T-helper 17 cell (primary cell): ENCODE measurements at regions not wholly inside any gene's neighbourhood (a gene's known extent, or its start where the extent isn't known, plus 50 kb on each side); places are given as distances from the start of the nearest gene placed in this dataset.

Experiments
- ATAC-seq: fragments of 150-1000 bp; cut with Tn5 transposase; 2 replicates; pipeline ENCODE4 v1.10.0; 2021; ENCODE audit warnings: mild to moderate bottlenecking, moderate library complexity
- DNase-seq, 3 donors: peaks; one replicate each; pipeline versions ENCODE4 v3.0.0 to v3.0.0-alpha.2; 2020 to 2021
- H3K9me3 ChIP-seq: one replicate; pipeline ENCODE4 v1.7.0; 2013; ENCODE audit warnings: low read length, mild to moderate bottlenecking; ENCODE audit not compliant: control insufficient read depth, poor library complexity, severe bottlenecking
- H3K27ac Mint-ChIP-seq: one replicate; pipeline ENCODE4 v1.8.0; 2022; ENCODE audit warnings: mild to moderate bottlenecking, moderate library complexity, mixed read lengths
- H3K27me3 Mint-ChIP-seq: one replicate; pipeline ENCODE4 v1.8.0; 2022; ENCODE audit warnings: mixed read lengths
- H3K36me3 Mint-ChIP-seq: one replicate; pipeline ENCODE4 v1.8.0; 2022; ENCODE audit warnings: low read depth, mixed read lengths
- H3K4me1 Mint-ChIP-seq: one replicate; pipeline ENCODE4 v1.8.0; 2022; ENCODE audit warnings: mild to moderate bottlenecking, mixed read lengths
- H3K4me3 Mint-ChIP-seq: one replicate; pipeline ENCODE4 v1.8.0; 2022; ENCODE audit warnings: mild to moderate bottlenecking, moderate library complexity, mixed read lengths

DNA sequence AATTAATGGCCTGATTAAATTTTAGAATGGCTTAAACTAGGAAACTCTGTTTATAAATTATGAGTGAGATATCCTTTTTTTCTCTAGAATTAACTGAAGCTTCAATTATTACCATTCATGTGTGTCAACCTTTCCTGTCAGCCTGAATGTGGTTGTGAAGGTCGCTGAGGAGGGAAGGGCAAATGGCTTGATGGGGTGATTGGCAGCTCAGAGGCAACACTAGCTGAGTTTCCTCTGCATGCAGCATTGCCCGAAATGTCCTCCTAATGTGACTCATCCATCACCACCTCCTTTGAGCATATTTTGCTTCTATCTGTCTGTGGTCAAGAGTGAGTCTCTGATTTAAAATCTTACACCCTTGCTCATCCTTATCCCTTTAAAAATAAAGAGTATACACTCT is 281.9 kb downstream of the TENT4A start:
- no peak for ATAC-seq
- no peaks in the 10 kb centered on the region for H3K36me3 Mint-ChIP-seq
- H3K27me3 Mint-ChIP-seq: peaks cover 14% of the 10 kb centered on the region
- no peak for DNase-seq
- no peak overlapping the region for H3K4me3 Mint-ChIP-seq
- H3K27ac Mint-ChIP-seq: no peak overlapping the region
- no peaks in the 10 kb centered on the region for H3K9me3 ChIP-seq
- H3K4me1 Mint-ChIP-seq: no peaks in the 10 kb centered on the region

DNA sequence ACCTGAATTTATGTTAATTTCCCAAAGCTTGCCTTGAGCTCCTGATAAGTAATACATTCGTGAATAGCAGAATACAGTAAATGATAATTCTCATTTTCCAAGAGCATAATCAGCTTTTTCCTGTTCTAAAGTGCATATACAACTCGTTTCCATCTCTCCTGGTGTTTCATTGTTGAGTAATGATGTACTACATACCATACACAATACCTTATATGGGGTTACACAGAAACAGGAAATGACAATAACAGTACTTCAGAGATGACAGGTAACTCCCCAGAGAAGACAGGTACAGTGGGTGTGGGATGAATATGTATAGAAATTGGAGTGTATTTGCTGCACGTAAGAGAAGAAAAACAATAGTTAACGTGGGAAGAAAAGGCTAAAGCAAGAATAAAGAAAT is 287.1 kb downstream of the TENT4A start:
- no peak for ATAC-seq
- Mint-ChIP-seq H3K27ac (no peak overlapping the region), H3K4me1 (no peaks in the 10 kb centered on the region), H3K36me3 (no peaks in the 10 kb centered on the region), H3K27me3 (no peaks in the 10 kb centered on the region), H3K4me3 (no peak overlapping the region)
- no peak for DNase-seq
- H3K9me3 ChIP-seq: no peaks in the 10 kb centered on the region

DNA sequence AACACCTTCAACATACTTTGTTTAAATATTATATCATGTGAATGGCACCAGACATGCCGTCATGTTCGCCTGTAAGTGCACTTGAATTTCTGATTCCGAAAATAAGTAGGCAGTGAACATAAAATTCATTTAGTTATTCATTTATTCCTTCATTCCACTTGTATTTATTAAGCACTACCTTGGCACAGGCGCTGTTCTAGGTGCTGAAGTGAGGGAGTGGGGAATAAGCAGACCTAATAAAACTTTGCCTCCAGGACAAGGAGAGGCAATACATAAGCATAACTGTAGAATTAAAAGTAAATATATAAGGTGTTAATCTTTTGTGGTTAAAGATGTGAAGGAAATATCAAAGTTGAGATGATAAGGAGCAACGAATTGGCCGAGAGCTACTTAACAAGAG is 297.4 kb downstream of the TENT4A start:
- Mint-ChIP-seq H3K4me3 (no peak overlapping the region), H3K27ac (no peak overlapping the region), H3K36me3 (no peaks in the 10 kb centered on the region), H3K4me1 (no peaks in the 10 kb centered on the region), H3K27me3 (no peaks in the 10 kb centered on the region)
- DNase-seq: no peak
- H3K9me3 ChIP-seq: no peaks in the 10 kb centered on the region
- no peak for ATAC-seq

DNA sequence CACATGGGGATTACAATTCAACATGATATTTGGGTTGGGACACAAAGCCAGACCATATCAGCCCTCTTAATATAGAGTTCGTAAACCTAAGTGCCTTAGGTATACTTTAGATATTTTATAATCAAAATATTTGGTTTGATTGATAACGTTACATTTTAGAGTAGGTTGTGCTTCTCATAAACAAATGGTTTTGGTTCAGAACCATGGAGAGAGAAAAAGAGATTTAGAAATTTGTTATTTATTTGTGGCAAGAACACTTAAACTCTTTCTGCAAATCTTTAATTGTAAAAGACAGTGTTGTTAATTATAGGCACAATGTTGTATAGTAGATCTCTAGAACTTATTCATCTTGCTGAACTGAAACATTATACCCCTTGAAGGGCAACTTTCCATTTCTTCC is 298.8 kb downstream of the TENT4A start:
- Mint-ChIP-seq H3K36me3 (no peaks in the 10 kb centered on the region), H3K4me1 (no peaks in the 10 kb centered on the region), H3K27ac (no peak overlapping the region), H3K4me3 (no peak overlapping the region), H3K27me3 (no peaks in the 10 kb centered on the region)
- H3K9me3 ChIP-seq: no peaks in the 10 kb centered on the region
- DNase-seq (no peak), ATAC-seq (no peak)

DNA sequence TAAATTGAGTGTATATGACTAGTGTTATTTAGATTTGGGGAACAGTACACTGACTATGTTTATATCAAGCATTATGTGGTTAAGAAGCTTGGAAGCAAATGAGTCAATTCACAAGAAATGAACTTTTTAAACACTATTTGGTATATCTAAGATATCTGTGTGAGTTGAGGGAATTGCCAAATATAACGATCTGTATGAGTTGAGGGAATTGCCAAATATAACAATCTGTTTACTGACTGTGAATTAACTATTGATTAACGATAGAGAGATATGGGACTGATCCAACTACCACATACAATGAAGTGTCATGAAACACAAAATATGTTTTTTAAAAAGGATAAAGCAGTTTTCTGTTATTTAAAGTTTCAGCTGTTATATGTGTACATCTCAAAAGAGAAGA is 301.4 kb downstream of the TENT4A start:
- no peak for ATAC-seq
- no peaks in the 10 kb centered on the region for H3K9me3 ChIP-seq
- H3K36me3 Mint-ChIP-seq: no peaks in the 10 kb centered on the region
- no peak for DNase-seq
- no peaks in the 10 kb centered on the region for H3K4me1 Mint-ChIP-seq
- no peaks in the 10 kb centered on the region for H3K27me3 Mint-ChIP-seq
- no peak overlapping the region for H3K27ac Mint-ChIP-seq
- no peak overlapping the region for H3K4me3 Mint-ChIP-seq

DNA sequence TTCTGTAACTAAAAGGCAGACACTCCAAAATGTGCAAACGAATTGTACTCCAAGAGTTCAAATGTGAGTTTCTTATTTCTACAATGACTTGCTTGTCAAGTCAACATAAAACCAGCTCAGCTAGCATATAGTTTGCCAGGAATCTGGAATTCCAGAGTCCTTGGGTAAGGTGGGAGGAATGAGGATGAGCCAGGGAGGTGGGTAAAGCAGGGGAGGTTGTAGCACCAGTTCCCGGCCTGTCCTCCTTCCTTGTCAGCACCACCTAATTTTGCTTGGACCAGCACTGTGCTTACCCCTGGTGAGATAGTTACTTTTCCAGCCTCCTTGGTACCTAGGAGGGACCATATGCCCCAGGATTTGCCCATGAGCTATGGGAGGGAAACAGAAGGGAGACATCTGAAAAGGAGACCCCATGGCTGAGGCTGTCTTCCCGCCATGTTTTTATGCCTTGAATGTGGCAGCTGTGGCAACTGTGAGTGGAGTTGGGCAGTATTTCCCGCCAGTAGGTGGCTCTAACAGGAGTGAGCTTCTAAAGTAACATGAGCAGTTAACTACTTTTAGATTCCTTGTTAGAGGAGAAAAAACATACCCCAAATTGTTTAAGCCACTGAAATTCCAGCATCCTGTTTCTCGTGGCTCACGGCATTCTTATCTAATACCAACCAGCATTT is 302.5 kb downstream of the TENT4A start:
- ATAC-seq: no peak
- no peak overlapping the region for H3K4me3 Mint-ChIP-seq
- H3K27ac Mint-ChIP-seq: no peak overlapping the region
- no peak for DNase-seq
- no peaks in the 10 kb centered on the region for H3K9me3 ChIP-seq
- no peaks in the 10 kb centered on the region for H3K36me3 Mint-ChIP-seq
- no peaks in the 10 kb centered on the region for H3K27me3 Mint-ChIP-seq
- no peaks in the 10 kb centered on the region for H3K4me1 Mint-ChIP-seq

DNA sequence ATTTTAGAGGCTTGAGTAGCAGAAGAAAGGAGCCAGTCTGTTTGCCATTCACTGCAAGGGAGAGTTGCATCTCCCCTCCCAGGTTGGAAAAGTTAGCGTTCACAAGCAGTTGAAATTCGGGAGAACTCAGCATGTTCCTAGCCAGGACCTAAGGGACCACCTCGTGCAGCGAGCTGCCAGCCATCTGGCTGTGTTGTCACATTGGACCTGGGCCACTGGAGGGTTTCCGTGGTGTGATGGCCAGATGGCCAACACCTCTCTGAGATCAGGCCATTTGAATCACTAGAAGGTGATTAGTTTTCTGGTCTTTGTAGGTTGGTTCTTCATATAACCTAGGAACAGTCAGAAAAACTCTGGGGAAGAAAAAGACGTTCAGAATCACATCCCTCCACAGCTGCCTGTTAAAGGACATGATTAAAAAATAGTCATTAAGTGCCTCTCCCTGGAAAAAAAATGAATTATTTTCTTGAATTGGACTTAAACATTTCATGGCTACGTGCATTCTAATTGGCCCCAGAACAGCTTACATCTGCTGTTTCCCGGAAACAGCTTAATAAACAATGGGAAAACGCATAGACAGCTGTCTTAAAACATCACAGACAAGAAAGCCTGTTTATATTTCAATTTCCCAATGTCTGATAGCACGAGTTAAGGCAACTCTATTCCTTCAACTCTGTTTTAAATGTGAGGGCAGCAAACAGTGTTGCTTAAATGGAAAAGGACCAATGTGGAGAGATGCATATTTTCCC is 303.9 kb downstream of the TENT4A start:
- no peak overlapping the region for H3K27ac Mint-ChIP-seq
- no peaks in the 10 kb centered on the region for H3K4me1 Mint-ChIP-seq
- no peaks in the 10 kb centered on the region for H3K9me3 ChIP-seq
- H3K27me3 Mint-ChIP-seq: no peaks in the 10 kb centered on the region
- no peaks in the 10 kb centered on the region for H3K36me3 Mint-ChIP-seq
- DNase-seq (no peak), ATAC-seq (no peak)
- H3K4me3 Mint-ChIP-seq: no peak overlapping the region

DNA sequence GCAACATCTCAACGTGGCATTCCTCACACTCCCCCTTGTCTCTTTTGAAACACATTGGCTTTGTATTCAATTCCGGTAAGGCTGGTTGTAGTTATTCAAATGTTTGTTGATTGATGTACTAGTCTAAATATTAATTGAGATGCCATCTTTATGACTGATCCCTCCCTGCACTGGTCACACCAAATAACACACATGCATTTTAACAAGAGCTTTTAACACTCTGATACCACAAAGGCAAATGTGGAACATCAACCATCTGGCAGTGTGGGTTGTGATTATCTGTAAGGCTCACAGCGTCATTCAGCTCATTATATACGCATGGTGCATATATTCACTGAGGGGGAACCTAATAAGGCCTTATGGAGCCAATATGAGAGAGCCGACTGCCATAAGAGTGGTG is 305.0 kb downstream of the TENT4A start:
- H3K27ac Mint-ChIP-seq: no peak overlapping the region
- DNase-seq: no peak

DNA sequence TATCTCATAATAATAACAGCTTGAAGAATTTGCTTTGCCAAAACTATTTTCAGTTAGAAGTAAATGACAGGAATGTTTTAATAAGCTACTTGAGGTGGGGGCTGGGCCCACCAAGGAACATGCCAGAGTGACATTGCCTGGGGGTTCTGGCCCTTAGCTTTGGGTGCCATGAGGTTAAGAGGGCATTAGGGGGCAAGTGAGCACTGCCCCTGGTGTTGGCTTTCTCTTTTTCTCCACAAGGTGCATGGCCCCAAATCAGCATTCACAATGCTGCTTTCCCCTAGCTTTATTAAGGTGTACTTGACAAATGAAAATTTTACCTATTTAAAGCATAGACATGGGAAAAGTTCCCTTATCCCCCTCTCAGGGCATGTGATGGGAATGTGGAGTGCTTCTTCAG is 305.4 kb downstream of the TENT4A start:
- Mint-ChIP-seq H3K4me3 (no peak overlapping the region), H3K4me1 (no peaks in the 10 kb centered on the region), H3K27ac (no peak overlapping the region), H3K27me3 (no peaks in the 10 kb centered on the region), H3K36me3 (no peaks in the 10 kb centered on the region)
- H3K9me3 ChIP-seq: no peaks in the 10 kb centered on the region
- ATAC-seq: no peak
- no peak for DNase-seq

More for the DNA sequence above, 305.0 kb downstream of the TENT4A start:
- H3K27me3 Mint-ChIP-seq: no peaks in the 10 kb centered on the region
- H3K36me3 Mint-ChIP-seq: no peaks in the 10 kb centered on the region
- H3K4me3 Mint-ChIP-seq: no peak overlapping the region
- no peaks in the 10 kb centered on the region for H3K9me3 ChIP-seq
- no peak for ATAC-seq
- no peaks in the 10 kb centered on the region for H3K4me1 Mint-ChIP-seq

DNA sequence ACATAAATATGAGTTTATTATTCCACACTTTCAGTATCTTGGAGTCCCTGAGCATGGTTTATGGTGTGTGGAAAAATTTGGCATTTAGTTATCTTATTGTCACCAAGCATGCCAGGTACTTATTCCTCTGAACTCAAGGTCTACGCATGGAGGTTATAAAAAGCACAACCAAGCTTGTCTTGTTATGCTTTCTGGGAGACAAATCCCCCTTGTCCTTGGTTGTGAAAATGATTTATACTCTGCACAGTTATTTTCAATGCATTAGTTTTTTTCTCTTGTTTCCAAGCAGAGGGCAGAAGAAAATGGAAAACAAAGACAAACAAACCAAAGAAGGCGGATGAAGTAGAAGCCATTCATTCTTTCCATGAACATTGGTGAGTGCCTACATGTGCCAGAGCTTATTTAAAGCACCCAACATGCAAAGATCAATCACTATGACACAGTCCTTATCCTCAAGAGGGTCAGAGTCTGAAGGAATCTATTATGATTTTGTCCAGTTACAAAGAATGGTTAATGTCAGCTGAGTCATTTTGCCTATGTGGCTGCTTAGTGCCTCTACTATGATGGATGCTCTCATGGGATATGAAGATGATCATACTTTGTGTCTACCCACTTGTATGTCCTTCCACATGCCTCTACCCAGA is 323.1 kb downstream of the TENT4A start:
- Mint-ChIP-seq H3K4me3 (no peak overlapping the region), H3K27ac (no peak overlapping the region), H3K4me1 (no peaks in the 10 kb centered on the region), H3K36me3 (no peaks in the 10 kb centered on the region), H3K27me3 (no peaks in the 10 kb centered on the region)
- ATAC-seq (no peak), DNase-seq (no peak)
- no peaks in the 10 kb centered on the region for H3K9me3 ChIP-seq

DNA sequence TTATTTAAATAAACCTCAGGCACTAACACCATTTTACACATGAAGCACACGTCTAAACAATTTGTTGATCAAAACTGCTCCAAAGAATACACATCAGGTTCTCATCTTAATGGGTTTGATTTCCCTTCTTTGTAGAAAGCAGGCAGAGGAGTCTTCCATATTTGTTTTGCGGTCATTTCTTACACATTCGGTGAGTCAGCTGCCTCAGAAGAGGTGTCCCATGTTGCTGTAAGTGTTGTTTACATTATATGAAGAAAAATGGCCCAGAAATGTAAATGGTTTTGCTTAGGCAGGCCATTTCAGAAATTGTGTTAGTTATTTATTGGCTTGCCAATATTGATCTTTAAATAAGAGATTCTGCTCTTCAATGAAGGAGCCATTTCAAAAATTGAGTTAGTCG is 325.8 kb downstream of the TENT4A start:
- no peaks in the 10 kb centered on the region for H3K27me3 Mint-ChIP-seq
- peaks cover 3% of the 10 kb centered on the region for H3K4me1 Mint-ChIP-seq
- no peaks in the 10 kb centered on the region for H3K36me3 Mint-ChIP-seq
- DNase-seq (no peak), ATAC-seq (no peak)
- H3K9me3 ChIP-seq: no peaks in the 10 kb centered on the region
- H3K27ac Mint-ChIP-seq: no peak overlapping the region
- H3K4me3 Mint-ChIP-seq: no peak overlapping the region

DNA sequence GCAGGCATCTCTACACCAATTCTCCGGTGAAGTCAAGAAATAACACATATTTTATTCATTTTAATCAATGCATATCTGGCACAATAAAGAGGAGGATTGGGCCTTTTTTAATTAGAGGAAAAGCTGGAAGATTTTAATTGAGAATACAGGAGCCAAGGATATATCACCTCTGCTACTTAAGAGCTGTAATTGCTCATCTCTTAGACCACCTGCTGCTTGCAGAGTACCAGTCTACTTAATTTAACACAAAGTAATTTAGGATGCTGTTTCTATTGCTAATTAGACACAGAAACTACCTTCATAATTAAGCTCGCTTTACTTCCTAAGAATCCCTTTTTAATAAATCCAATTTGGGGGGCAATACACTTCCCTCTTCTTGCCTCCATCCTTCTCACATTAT is 326.9 kb downstream of the TENT4A start:
- H3K9me3 ChIP-seq: no peaks in the 10 kb centered on the region
- DNase-seq (no peak), ATAC-seq (no peak)
- no peak overlapping the region for H3K4me3 Mint-ChIP-seq
- H3K36me3 Mint-ChIP-seq: no peaks in the 10 kb centered on the region
- H3K4me1 Mint-ChIP-seq: peaks cover 3% of the 10 kb centered on the region
- no peak overlapping the region for H3K27ac Mint-ChIP-seq
- no peaks in the 10 kb centered on the region for H3K27me3 Mint-ChIP-seq

DNA sequence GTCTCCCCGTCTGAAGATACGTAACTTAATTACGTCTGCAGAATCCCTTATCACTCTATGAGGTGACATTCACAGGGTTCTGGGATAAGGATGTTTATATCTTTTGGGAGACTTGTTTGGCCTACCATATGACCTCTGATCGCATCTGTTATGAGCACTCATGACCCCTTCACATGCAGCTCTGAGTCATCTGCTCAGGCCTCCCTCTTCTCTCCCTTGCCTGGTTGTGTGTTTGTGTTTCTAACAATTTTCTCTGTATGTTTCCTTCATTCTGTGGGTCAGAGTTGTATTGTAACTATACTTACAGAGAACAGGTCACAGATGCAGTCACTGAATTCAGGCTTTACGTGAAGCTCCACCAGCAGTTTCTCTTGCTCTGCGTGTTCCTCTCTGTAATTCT is 330.6 kb downstream of the TENT4A start:
- no peak overlapping the region for H3K4me3 Mint-ChIP-seq
- H3K4me1 Mint-ChIP-seq: peaks cover 3% of the 10 kb centered on the region
- no peak for ATAC-seq
- no peaks in the 10 kb centered on the region for H3K36me3 Mint-ChIP-seq
- no peak for DNase-seq
- no peaks in the 10 kb centered on the region for H3K9me3 ChIP-seq
- no peak overlapping the region for H3K27ac Mint-ChIP-seq
- no peaks in the 10 kb centered on the region for H3K27me3 Mint-ChIP-seq
